B cell (primary cell): ENCODE measurements at regions not wholly inside any gene's neighbourhood (a gene's known extent, or its start where the extent isn't known, plus 50 kb on each side); places are given as distances from the start of the nearest gene placed in this dataset.
"Not testable (repeated sequence)": the region's sequence is repeated elsewhere in the genome, so short reads cannot be mapped to it uniquely, and the experiment has no call there.

ENCODE experiments used
- ATAC-seq: fragments of 200-7000 bp; cut with Tn5 transposase; one replicate; pipeline ENCODE4 v1.10.0; 2021; ENCODE audit warnings: low read depth, mild to moderate bottlenecking, moderate number of reproducible peaks, moderate library complexity
- CTCF ChIA-PET: fragments of 350-600 bp; sonication (Branson Sonifier 250); formaldehyde crosslinking; loops from one replicate; lab custom pipeline; 2021; ENCODE audit warnings: antibody characterized with exemption, inconsistent platforms; lab: Charles Lee
- POLR2A ChIA-PET: fragments of 350-600 bp; sonication (Branson Sonifier 250); formaldehyde crosslinking; loops from one replicate; lab custom pipeline; 2021; ENCODE audit warnings: antibody characterized with exemption; lab: Charles Lee
- DNase-seq: peaks from one replicate; pipeline ENCODE4 v3.0.0; 2013
- H2AFZ ChIP-seq: 2 replicates; pipeline ENCODE4 v1.6.1; 2012; ENCODE audit warnings: mild to moderate bottlenecking, low read depth, low read length; ENCODE audit not compliant: insufficient read depth, poor library complexity, severe bottlenecking
- H3K27ac ChIP-seq, 2 donors: 1 replicate in 1 of 2; 2 replicates in 1 of 2; pipeline ENCODE4 v1.5.1; 2012 to 2013; ENCODE audit warnings: low read length in 2 of 2, mild to moderate bottlenecking in 2 of 2, moderate library complexity in 1 of 2
- H3K27me3 ChIP-seq, 4 experiments: fragments of 200-600 bp in 1 of 4; sonication (generic) in 1 of 4; replicated peaks in 1 of 4; 1 replicate in 2 of 4; 2 replicates in 2 of 4; pipeline versions ENCODE4 v1.6.1 to v1.7.0; 2013 to 2016; ENCODE audit warnings: low read length in 3 of 4, mild to moderate bottlenecking in 2 of 4, mixed read lengths in 1 of 4, moderate library complexity in 1 of 4; ENCODE audit not compliant: insufficient read depth in 4 of 4, control insufficient read depth in 3 of 4; ENCODE audit errors: control extremely low read depth in 1 of 4
- H3K36me3 ChIP-seq, 2 experiments: replicated peaks in 1 of 2; 1 replicate in 1 of 2; 2 replicates in 1 of 2; pipeline versions ENCODE4 v1.6.1 to v1.7.1; 2013; ENCODE audit warnings: low read length in 1 of 2; ENCODE audit not compliant: insufficient read depth in 2 of 2, control insufficient read depth in 1 of 2; ENCODE audit errors: control extremely low read depth in 1 of 2, extremely low read depth in 1 of 2
- H3K4me1 ChIP-seq, 2 donors: fragments of 200-600 bp in 1 of 2; sonication (generic) in 1 of 2; 1 replicate in 1 of 2; 2 replicates in 1 of 2; pipeline versions ENCODE4 v1.5.1 to v1.6.1; 2013 to 2017; ENCODE audit warnings: low read length in 2 of 2; ENCODE audit not compliant: control insufficient read depth in 2 of 2, insufficient read depth in 2 of 2
- H3K4me2 ChIP-seq: replicated peaks from 2 replicates; pipeline ENCODE3; 2012; ENCODE audit warnings: mild to moderate bottlenecking, low read depth, low read length; ENCODE audit not compliant: poor library complexity, severe bottlenecking
- H3K4me3 ChIP-seq, 5 experiments: fragments of 200-600 bp in 1 of 5; sonication (generic) in 1 of 5; 1 replicate in 3 of 5; 2 replicates in 2 of 5; pipeline versions ENCODE4 v1.5.1 to v1.7.0; 2011 to 2016; ENCODE audit warnings: low read length in 4 of 5, mild to moderate bottlenecking in 4 of 5, low read depth in 2 of 5, control low read depth in 1 of 5, moderate library complexity in 1 of 5; ENCODE audit not compliant: insufficient read depth in 1 of 5; ENCODE audit errors: control extremely low read depth in 1 of 5, extremely low read depth in 1 of 5
- H3K79me2 ChIP-seq: fragments of 200-600 bp; sonication (generic); one replicate; pipeline ENCODE4 v1.6.0; 2016; ENCODE audit warnings: low read length; ENCODE audit not compliant: control insufficient read depth, insufficient read depth
- H3K9ac ChIP-seq: fragments of 200-600 bp; sonication (generic); 2 replicates; pipeline ENCODE4 v1.6.1; 2017; ENCODE audit warnings: mild to moderate bottlenecking, low read length, moderate library complexity
- H3K9me3 ChIP-seq, 3 donors: one replicate each; pipeline versions ENCODE4 v1.6.1 to v1.7.1; 2013; ENCODE audit warnings: low read length in 2 of 3; ENCODE audit not compliant: control insufficient read depth in 2 of 3, insufficient read depth in 1 of 3; ENCODE audit errors: control extremely low read depth in 1 of 3
- H4K20me1 ChIP-seq: 2 replicates; pipeline ENCODE4 v1.6.0; 2012; ENCODE audit warnings: mild to moderate bottlenecking, low read length; ENCODE audit not compliant: insufficient read depth, control insufficient read depth, poor library complexity, severe bottlenecking
- H3K27ac Mint-ChIP-seq: one replicate; pipeline ENCODE4 v1.8.0; 2021; ENCODE audit warnings: mixed read lengths
- H3K27me3 Mint-ChIP-seq: one replicate; pipeline ENCODE4 v1.8.0; 2021; ENCODE audit warnings: mixed read lengths
- H3K4me1 Mint-ChIP-seq: one replicate; pipeline ENCODE4 v1.8.0; 2021; ENCODE audit warnings: mixed read lengths
- H3K4me3 Mint-ChIP-seq: one replicate; pipeline ENCODE4 v1.8.0; 2021; ENCODE audit warnings: mixed read lengths
- H3K9me3 Mint-ChIP-seq: one replicate; pipeline ENCODE4 v1.8.0; 2022; ENCODE audit warnings: mixed read lengths; ENCODE audit not compliant: insufficient read depth
- CTCF ChIP-seq: fragments of 200-600 bp; IDR thresholded peaks from one replicate; pipeline ENCODE4 v1.8.0; 2022; ENCODE audit warnings: antibody characterized with exemption, mild to moderate bottlenecking
- EZH2 ChIP-seq: IDR thresholded peaks from 2 replicates; pipeline ENCODE4 v1.6.1; 2012; ENCODE audit warnings: borderline replicate concordance, low read depth, mild to moderate bottlenecking, moderate library complexity, low read length; ENCODE audit not compliant: insufficient read depth, poor library complexity, severe bottlenecking
- WGBS: methylation state at CpG from one replicate; pipeline ENCODE4 v1.1.5; 2013; ENCODE audit warnings: missing lambda C conversion rate; ENCODE audit not compliant: insufficient coverage; 5-methylcytosine and 5-hydroxymethylcytosine counted together
- intact Hi-C: fragments of 100-400 bp; cut with micrococcal nuclease; formaldehyde crosslinking; loops from one replicate; pipeline ENCODE4 v1.10.0; 2022

- no peaks in the 10 kb centered on the region for H3K9me3 Mint-ChIP-seq
- H3K4me1 Mint-ChIP-seq = peaks cover 10% of the 10 kb centered on the region
- Histone ChIP-seq H3K27ac (no peak overlapping the region), H3K4me1 (no peaks in the 10 kb centered on the region), H3K79me2 (no peaks in the 10 kb centered on the region), H3K9ac (no peak overlapping the region), H3K36me3 (no peaks in the 10 kb centered on the region), H3K9me3 (no peaks in the 10 kb centered on the region), H4K20me1 (no peaks in the 10 kb centered on the region), H3K4me2 (no peak overlapping the region), H2AFZ (no peak overlapping the region), H3K4me3 (no peak overlapping the region), H3K27me3 (no peaks in the 10 kb centered on the region)
- no peak overlapping the region for H3K27ac Mint-ChIP-seq
- POLR2A ChIA-PET = no interaction called here
- H3K4me3 Mint-ChIP-seq = no peak overlapping the region
- ATAC-seq (no peak), DNase-seq (no peak)
- no peaks in the 10 kb centered on the region for H3K27me3 Mint-ChIP-seq
- intact Hi-C loops = no loop called here
- TF ChIP-seq CTCF = no peak
- TF ChIP-seq EZH2 = no peak
- CTCF ChIA-PET = no interaction called here
Measured at GRCh38 chr1:175250027-175250426, 57.5 kb upstream of the KIAA0040 start.

GRCh38 chr1:175248036-175248435, 55.5 kb upstream of the KIAA0040 start:
- H3K4me3 Mint-ChIP-seq, ATAC-seq, H3K4me2 ChIP-seq, H3K36me3 ChIP-seq, H3K4me1 Mint-ChIP-seq, H3K27ac ChIP-seq, H3K9me3 ChIP-seq, H3K9ac ChIP-seq, H4K20me1 ChIP-seq, H2AFZ ChIP-seq, H3K27me3 Mint-ChIP-seq, H3K27ac Mint-ChIP-seq, POLR2A ChIA-PET, H3K9me3 Mint-ChIP-seq, H3K79me2 ChIP-seq, intact Hi-C loops, H3K4me1 ChIP-seq, H3K4me3 ChIP-seq, H3K27me3 ChIP-seq, DNase-seq: not testable (repeated sequence)
- WGBS = no CpG with 5 or more reads among the region's 3 CpGs
- CTCF ChIA-PET = interaction anchor here (1.2 kb wide), 1 partner anchor 96 kb away, joined by 3 read pairs; no protein-coding TSS in a partner anchor

GRCh38 chr1:175247056-175247455, 54.5 kb upstream of the KIAA0040 start:
- H3K79me2 ChIP-seq, H3K4me3 Mint-ChIP-seq, H3K9me3 ChIP-seq, ATAC-seq, H3K9me3 Mint-ChIP-seq, DNase-seq, H3K27ac ChIP-seq, POLR2A ChIA-PET, H3K9ac ChIP-seq, H2AFZ ChIP-seq, H3K4me1 ChIP-seq, H3K27ac Mint-ChIP-seq, H3K4me3 ChIP-seq, H3K36me3 ChIP-seq, H3K4me2 ChIP-seq, H3K27me3 Mint-ChIP-seq, H3K4me1 Mint-ChIP-seq, H4K20me1 ChIP-seq, intact Hi-C loops, H3K27me3 ChIP-seq: not testable (repeated sequence)
- CTCF ChIA-PET = interaction anchor here (1.2 kb wide), 1 partner anchor 95 kb away, joined by 3 read pairs; no protein-coding TSS in a partner anchor
- 100% methylated on average over 4 of the region's 5 CpGs for WGBS
